Adrenal gland (tissue), 5 donors: ENCODE measurements at regions not wholly inside any gene's neighbourhood (a gene's known extent, or its start where the extent isn't known, plus 50 kb on each side); places are given as distances from the start of the nearest gene placed in this dataset.

Experiments used
- CTCF ChIP-seq, 6 experiments: fragments of 450-650 bp in 4 of 6; fragments of 200-600 bp in 2 of 6; sonication (generic) in 1 of 6; IDR thresholded peaks; 1 replicate in 5 of 6; 2 replicates in 1 of 6; pipeline versions ENCODE4 v1.5.1 to v1.8.0; 2016 to 2021; ENCODE audit warnings: antibody characterized with exemption in 6 of 6, mild to moderate bottlenecking in 2 of 6, moderate library complexity in 1 of 6
- POLR2A ChIP-seq, 2 donors: fragments of 450-650 bp; IDR thresholded peaks; one replicate each; pipeline ENCODE4 v1.6.1; 2017; ENCODE audit warnings: antibody characterized with exemption in 2 of 2, mild to moderate bottlenecking in 2 of 2, moderate library complexity in 1 of 2
- donor health status: DM: no; HTN: no; CAD: no.

GRCh38 chr6:25024821-25025220, 89.1 kb upstream of the RIPOR2 start:
- no peak for TF ChIP-seq POLR2A (IDR thresholded peaks at IDR 0.05)
- TF ChIP-seq CTCF (IDR thresholded peaks at IDR 0.05): no peak
